Pancreas (tissue), 10 donors: ENCODE measurements at regions not wholly inside any gene's neighbourhood (a gene's known extent, or its start where the extent isn't known, plus 50 kb on each side); places are given as distances from the start of the nearest gene placed in this dataset.
"Not testable (repeated sequence)": the region's sequence is repeated elsewhere in the genome, so short reads cannot be mapped to it uniquely, and the experiment has no call there.

Source experiments
- ATAC-seq, 4 donors: fragments of 200-7000 bp; cut with Tn5 transposase; one replicate each; pipeline versions ENCODE4 v1.8.0 to v1.9.1; 2020; ENCODE audit warnings: mild to moderate bottlenecking in 4 of 4, moderate library complexity in 4 of 4
- DNase-seq, 6 donors: peaks; one replicate each; pipeline ENCODE4 v3.0.0-alpha.2; 2020
- FAIRE-seq: peaks from 2 replicates; lab custom pipeline; 2012; peaks lifted over from hg19 to GRCh38; lab: Jason Lieb, UNC
- H3K27ac ChIP-seq, 4 donors: fragments of 200-600 bp; sonication (generic); 1 replicate in 3 of 4; 2 replicates in 1 of 4; pipeline versions ENCODE4 v1.5.0 to v1.8.0; 2020
- H3K27me3 ChIP-seq, 4 donors: fragments of 200-600 bp; one replicate each; pipeline ENCODE4 v1.8.0; 2021
- H3K36me3 ChIP-seq, 3 donors: fragments of 200-600 bp; sonication (generic) in 1 of 3; one replicate each; pipeline versions ENCODE4 v1.5.0 to v1.8.0; 2020 to 2021
- H3K4me1 ChIP-seq, 3 donors: fragments of 200-600 bp; one replicate each; pipeline ENCODE4 v1.8.0; 2021
- H3K4me3 ChIP-seq, 4 donors: fragments of 200-600 bp; sonication (generic) in 2 of 4; one replicate each; pipeline versions ENCODE4 v1.5.0 to v1.8.0; 2020 to 2021
- H3K9me3 ChIP-seq, 4 donors: fragments of 200-600 bp; one replicate each; pipeline ENCODE4 v1.8.0; 2021
- WGBS, 2 donors: extraction: QIAGEN DNeasy Blood & Tissue Kit; methylation state at CpG; one replicate each; pipeline ENCODE4 v1.1.7; 2013; 5-methylcytosine and 5-hydroxymethylcytosine counted together
- intact Hi-C, 3 donors: fragments of 100-400 bp; cut with DNase I; formaldehyde crosslinking; loops; one replicate each; pipeline versions ENCODE4 v1.11.1 to v1.14.2; 2022
- TF ChIP-seq, protein P1 (sequence below), 4 donors: fragments of 200-600 bp; sonication (generic) in 3 of 4; IDR thresholded peaks; one replicate each; pipeline versions ENCODE4 v1.5.0 to v1.8.0; 2021; ENCODE audit warnings: antibody characterized with exemption in 4 of 4
- donor health status: healthy with polysubstance abuse.
- donor health status: DM: no; HTN: no; CAD: no; lungs with moderate emphysema.
- donor health status: DM: no; HTN: no; CAD: no.
- donor health status: control.
- donor health status: control.
- donor health status: Bipolar disorder and iron deficiency.
- donor health status: DM: yes; HTN: yes; CAD: no.
- donor health status: DM: no; HTN: no; CAD: no.
- donor health status: DM: no; HTN: no; CAD: no.
- donor health status: DM: yes; HTN: yes; CAD: no.

- ATAC-seq (no peak), DNase-seq (no peak), FAIRE-seq (no peak)
- Histone ChIP-seq H3K36me3 (no peaks in the 10 kb centered on the region), H3K27ac (no peak overlapping the region), H3K4me1 (no peaks in the 10 kb centered on the region), H3K9me3 (no peaks in the 10 kb centered on the region), H3K27me3 (no peaks in the 10 kb centered on the region), H3K4me3 (no peak overlapping the region)
- TF ChIP-seq, protein P1, sequence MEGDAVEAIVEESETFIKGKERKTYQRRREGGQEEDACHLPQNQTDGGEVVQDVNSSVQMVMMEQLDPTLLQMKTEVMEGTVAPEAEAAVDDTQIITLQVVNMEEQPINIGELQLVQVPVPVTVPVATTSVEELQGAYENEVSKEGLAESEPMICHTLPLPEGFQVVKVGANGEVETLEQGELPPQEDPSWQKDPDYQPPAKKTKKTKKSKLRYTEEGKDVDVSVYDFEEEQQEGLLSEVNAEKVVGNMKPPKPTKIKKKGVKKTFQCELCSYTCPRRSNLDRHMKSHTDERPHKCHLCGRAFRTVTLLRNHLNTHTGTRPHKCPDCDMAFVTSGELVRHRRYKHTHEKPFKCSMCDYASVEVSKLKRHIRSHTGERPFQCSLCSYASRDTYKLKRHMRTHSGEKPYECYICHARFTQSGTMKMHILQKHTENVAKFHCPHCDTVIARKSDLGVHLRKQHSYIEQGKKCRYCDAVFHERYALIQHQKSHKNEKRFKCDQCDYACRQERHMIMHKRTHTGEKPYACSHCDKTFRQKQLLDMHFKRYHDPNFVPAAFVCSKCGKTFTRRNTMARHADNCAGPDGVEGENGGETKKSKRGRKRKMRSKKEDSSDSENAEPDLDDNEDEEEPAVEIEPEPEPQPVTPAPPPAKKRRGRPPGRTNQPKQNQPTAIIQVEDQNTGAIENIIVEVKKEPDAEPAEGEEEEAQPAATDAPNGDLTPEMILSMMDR (IDR thresholded peaks at IDR 0.05), result no peak
- 86 to 93% methylated on average over 2 of the region's 2 CpGs for WGBS, 2 donors
- intact Hi-C loops, result no loop called here
Observed at GRCh38 chr2:62603154-62603712, 97.2 kb upstream of the TMEM17 start.

DNA sequence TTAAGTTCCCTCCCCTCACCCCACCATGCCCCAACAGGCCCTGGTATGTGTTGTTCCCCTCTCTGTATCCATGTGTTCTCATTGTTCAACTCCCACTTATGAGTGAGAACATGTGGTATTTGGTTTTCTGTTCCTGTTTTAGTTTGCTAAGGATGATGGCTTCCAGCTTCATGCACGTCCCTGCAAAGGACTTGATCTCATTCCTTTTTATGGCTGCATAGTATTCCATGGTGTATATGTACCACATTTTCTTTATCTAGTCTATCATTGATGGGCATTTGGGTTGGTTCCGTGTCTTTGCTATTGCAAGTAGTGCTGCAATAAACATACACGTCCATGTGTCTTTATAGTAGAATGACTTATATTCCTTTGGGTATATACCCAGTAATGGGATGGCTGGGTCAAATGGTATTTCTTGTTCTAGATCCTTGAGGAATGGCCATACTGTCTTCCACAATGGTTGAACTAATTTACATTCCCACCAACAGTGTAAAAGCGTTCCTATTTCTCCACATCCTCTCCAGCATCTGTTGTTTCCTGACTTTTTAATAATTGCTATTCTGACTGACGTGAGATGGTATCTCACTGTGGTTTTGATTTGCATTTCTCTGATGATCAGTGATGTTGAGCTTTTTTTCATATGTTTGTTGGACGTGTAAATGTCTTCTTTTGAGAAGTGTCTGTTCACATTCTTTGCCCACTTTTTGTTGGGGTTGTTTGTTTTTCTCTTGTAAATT is 93.8 kb upstream of the TMEM17 start:
- FAIRE-seq, DNase-seq, H3K27me3 ChIP-seq, H3K4me1 ChIP-seq, H3K4me3 ChIP-seq, H3K36me3 ChIP-seq, H3K9me3 ChIP-seq, ATAC-seq, intact Hi-C loops, H3K27ac ChIP-seq: not testable (repeated sequence)
- WGBS, 2 donors, result 80 to 83% methylated on average over 6 of the region's 6 CpGs

DNA sequence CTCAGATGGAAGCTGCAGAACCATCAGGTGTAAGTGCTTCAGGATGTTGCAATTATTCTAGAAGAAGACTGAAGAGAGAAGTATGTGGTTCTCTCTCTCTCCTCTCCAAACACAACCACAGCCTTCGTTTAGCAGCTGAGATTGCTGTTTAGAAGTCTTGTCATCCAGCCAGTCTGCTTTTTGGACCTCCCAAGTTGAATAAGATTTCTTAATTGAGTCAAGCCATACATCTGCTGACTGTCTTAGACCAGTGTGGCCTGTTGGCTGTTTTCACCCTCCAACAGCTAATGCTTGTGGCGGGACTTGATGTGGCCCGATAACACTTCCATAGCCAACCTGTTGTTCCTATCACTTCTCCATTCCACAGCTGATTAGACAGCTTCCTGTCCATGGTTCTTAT is 91.3 kb upstream of the TMEM17 start:
- WGBS, 2 donors, result 70 to 78% methylated on average over 3 of the region's 3 CpGs
- no peak overlapping the region for H3K4me3 ChIP-seq
- intact Hi-C loops, result no loop called here
- no peaks in the 10 kb centered on the region for H3K9me3 ChIP-seq
- FAIRE-seq, result no peak
- H3K36me3 ChIP-seq, result no peaks in the 10 kb centered on the region
- H3K27ac ChIP-seq, result peak overlapping the region in 1 of 4 donors; percentile 53
- DNase-seq, result no peak
- H3K27me3 ChIP-seq, result no peaks in the 10 kb centered on the region
- ATAC-seq, result peak in 2 of 4 donors; percentile 13 to 57
- H3K4me1 ChIP-seq, result peaks cover 0 to 7% (median 0%) of the 10 kb centered on the region in 3 donors
- TF ChIP-seq, protein P1 (IDR thresholded peaks at IDR 0.05), result no peak

GRCh38 chr2:62596061-62596921 is 90.3 kb upstream of the TMEM17 start:
- no peak for FAIRE-seq
- no peak for DNase-seq
- TF ChIP-seq, protein P1 (IDR thresholded peaks at IDR 0.05), result no peak
- intact Hi-C loops, result no loop called here
- Histone ChIP-seq H3K36me3 (no peaks in the 10 kb centered on the region), H3K4me3 (no peak overlapping the region), H3K9me3 (no peaks in the 10 kb centered on the region), H3K27ac (peak overlapping the region in 2 of 4 donors; percentile 53 to 56), H3K27me3 (no peaks in the 10 kb centered on the region), H3K4me1 (peaks cover 0 to 7% (median 0%) of the 10 kb centered on the region in 3 donors)
- 72% methylated on average over 3 of the region's 3 CpGs for WGBS, 2 donors
- peak in 3 of 4 donors; percentile 82 to 91 (median 87) for ATAC-seq

DNA sequence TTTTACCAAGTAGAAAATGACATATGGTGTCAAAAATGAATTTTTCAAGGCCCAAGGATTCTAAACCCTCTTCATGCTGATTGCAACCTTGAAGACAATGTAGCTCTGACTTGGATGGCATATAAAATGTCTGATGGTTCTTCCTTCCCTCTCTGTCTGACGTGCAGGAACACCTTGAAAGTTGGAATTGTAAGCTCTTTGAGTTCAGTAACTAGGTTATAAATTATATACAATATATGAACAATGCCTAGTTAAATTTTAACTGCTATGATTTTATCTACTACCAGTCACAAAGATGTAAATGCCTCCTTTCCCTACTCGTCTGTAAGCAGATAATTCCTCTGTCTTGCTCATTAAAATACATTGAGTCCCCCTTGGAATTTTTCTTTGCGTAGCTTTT is 89.5 kb upstream of the TMEM17 start:
- H3K36me3 ChIP-seq, result no peaks in the 10 kb centered on the region
- no peak overlapping the region for H3K4me3 ChIP-seq
- ATAC-seq (no peak), DNase-seq (no peak), FAIRE-seq (no peak)
- WGBS, 2 donors, result 88 to 90% methylated on average over 3 of the region's 3 CpGs
- no peaks in the 10 kb centered on the region for H3K9me3 ChIP-seq
- peak overlapping the region in 2 of 4 donors; percentile 53 to 56 for H3K27ac ChIP-seq
- no peaks in the 10 kb centered on the region for H3K27me3 ChIP-seq
- TF ChIP-seq, protein P1 (IDR thresholded peaks at IDR 0.05), result no peak
- intact Hi-C loops, result no loop called here
- peaks cover 0 to 7% (median 0%) of the 10 kb centered on the region in 3 donors for H3K4me1 ChIP-seq
